ENCODE measurements at regions not wholly inside any gene's neighbourhood (a gene's known extent, or its start where the extent isn't known, plus 50 kb on each side); places are given as distances from the start of the nearest gene placed in this dataset.

- TF ChIP-seq EZH2 (IDR thresholded peaks at IDR 0.05; ENCODE audit: borderline replicate concordance, insufficient read depth, low read length, poor library complexity, severe bottlenecking) (no peak), MXI1 (conservative IDR thresholded peaks at IDR 0.05; ENCODE audit: poor library complexity, severe bottlenecking) (no peak)
- TF ChIP-seq, protein P1, sequence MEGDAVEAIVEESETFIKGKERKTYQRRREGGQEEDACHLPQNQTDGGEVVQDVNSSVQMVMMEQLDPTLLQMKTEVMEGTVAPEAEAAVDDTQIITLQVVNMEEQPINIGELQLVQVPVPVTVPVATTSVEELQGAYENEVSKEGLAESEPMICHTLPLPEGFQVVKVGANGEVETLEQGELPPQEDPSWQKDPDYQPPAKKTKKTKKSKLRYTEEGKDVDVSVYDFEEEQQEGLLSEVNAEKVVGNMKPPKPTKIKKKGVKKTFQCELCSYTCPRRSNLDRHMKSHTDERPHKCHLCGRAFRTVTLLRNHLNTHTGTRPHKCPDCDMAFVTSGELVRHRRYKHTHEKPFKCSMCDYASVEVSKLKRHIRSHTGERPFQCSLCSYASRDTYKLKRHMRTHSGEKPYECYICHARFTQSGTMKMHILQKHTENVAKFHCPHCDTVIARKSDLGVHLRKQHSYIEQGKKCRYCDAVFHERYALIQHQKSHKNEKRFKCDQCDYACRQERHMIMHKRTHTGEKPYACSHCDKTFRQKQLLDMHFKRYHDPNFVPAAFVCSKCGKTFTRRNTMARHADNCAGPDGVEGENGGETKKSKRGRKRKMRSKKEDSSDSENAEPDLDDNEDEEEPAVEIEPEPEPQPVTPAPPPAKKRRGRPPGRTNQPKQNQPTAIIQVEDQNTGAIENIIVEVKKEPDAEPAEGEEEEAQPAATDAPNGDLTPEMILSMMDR (IDR thresholded peaks at IDR 0.05; ENCODE audit: poor library complexity, severe bottlenecking): no peak
Observed at GRCh38 chr3:146350852-146351251, 99.9 kb upstream of the PLSCR4 start.

Data from neural cell (in vitro differentiated cells).